Esophagus squamous epithelium (tissue), 4 donors: ENCODE measurements at regions not wholly inside any gene's neighbourhood (a gene's known extent, or its start where the extent isn't known, plus 50 kb on each side); places are given as distances from the start of the nearest gene placed in this dataset.
"Not testable (repeated sequence)": the region's sequence is repeated elsewhere in the genome, so short reads cannot be mapped to it uniquely, and the experiment has no call there.

ENCODE experiments used
- POLR2A ChIP-seq, 4 donors: fragments of 450-650 bp; IDR thresholded peaks; one replicate each; pipeline ENCODE4 v1.6.1; 2017; ENCODE audit warnings: antibody characterized with exemption in 4 of 4, mild to moderate bottlenecking in 4 of 4, moderate library complexity in 3 of 4
- TF ChIP-seq, protein P1 (sequence below), 6 experiments: fragments of 450-650 bp in 4 of 6; fragments of 200-600 bp in 2 of 6; sonication (generic) in 2 of 6; IDR thresholded peaks; one replicate each; pipeline ENCODE4 v1.5.1; 2016 to 2019; ENCODE audit warnings: antibody characterized with exemption in 6 of 6, mild to moderate bottlenecking in 4 of 6, moderate library complexity in 4 of 6

GRCh38 chr1:120945122-120945521 lies 55.6 kb downstream of the PPIAL4A start:
- TF ChIP-seq POLR2A (IDR thresholded peaks at IDR 0.05): not testable (repeated sequence)
- TF ChIP-seq, protein P1, sequence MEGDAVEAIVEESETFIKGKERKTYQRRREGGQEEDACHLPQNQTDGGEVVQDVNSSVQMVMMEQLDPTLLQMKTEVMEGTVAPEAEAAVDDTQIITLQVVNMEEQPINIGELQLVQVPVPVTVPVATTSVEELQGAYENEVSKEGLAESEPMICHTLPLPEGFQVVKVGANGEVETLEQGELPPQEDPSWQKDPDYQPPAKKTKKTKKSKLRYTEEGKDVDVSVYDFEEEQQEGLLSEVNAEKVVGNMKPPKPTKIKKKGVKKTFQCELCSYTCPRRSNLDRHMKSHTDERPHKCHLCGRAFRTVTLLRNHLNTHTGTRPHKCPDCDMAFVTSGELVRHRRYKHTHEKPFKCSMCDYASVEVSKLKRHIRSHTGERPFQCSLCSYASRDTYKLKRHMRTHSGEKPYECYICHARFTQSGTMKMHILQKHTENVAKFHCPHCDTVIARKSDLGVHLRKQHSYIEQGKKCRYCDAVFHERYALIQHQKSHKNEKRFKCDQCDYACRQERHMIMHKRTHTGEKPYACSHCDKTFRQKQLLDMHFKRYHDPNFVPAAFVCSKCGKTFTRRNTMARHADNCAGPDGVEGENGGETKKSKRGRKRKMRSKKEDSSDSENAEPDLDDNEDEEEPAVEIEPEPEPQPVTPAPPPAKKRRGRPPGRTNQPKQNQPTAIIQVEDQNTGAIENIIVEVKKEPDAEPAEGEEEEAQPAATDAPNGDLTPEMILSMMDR (IDR thresholded peaks at IDR 0.05): not testable (repeated sequence)
